Tongue (tissue), 1 donor: ENCODE measurements at regions not wholly inside any gene's neighbourhood (a gene's known extent, or its start where the extent isn't known, plus 50 kb on each side); places are given as distances from the start of the nearest gene placed in this dataset.

Experiments
- DNase-seq: peaks from one replicate; pipeline ENCODE4 v3.0.0-alpha.2; 2015

DNA sequence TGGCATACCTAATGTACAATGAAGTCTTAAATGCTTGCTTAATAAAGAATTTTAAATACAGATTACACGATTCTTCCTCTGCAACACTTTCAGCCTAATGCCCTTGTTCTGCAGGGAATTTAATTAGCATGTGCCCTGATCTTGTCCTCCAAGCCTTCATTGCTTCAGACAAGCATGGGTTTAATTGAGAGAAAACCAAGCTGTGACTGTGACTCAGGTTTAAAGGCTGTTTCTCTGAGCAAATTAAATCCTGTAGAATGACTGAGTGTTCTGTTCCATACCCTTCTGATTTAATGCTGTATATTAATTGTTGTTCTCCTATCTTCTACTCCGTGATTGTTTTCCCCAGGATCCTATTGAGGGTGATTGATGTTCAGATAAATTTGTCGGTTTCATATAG lies 269.0 kb upstream of the PRMT6 start:
- DNase-seq, result no peak

GRCh38 chr1:106789686-106790085 lies 266.8 kb upstream of the PRMT6 start:
- no peak for DNase-seq

DNA sequence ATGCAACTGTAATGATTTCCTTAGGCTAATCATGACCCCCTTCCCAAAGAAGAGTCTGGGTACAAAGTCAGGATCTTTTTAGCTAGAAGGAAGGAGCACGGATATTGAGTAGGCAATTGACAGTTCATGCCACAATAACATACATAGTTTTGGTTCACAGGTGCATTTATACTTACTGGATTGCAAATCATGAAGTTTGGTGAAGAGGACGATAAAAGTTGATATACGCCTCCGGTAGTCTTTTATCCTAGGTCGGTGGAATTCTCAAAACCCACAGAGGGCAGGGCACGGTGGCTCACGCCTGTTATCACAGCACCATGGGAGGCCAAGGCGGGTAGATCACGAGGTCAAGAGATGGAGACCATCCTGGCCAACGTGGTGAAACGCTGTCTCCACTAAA lies 265.4 kb upstream of the PRMT6 start:
- no peak for DNase-seq

- peak; percentile 1 for DNase-seq
Measured at GRCh38 chr1:106793651-106794050, 262.8 kb upstream of the PRMT6 start.

GRCh38 chr1:106798991-106799390 lies 257.5 kb upstream of the PRMT6 start:
- DNase-seq, result no peak

GRCh38 chr1:106802181-106802580 lies 254.3 kb upstream of the PRMT6 start:
- DNase-seq, result no peak

GRCh38 chr1:106814418-106814817 lies 242.1 kb upstream of the PRMT6 start:
- DNase-seq, result no peak

- DNase-seq, result peak; percentile 42
Measured at GRCh38 chr1:106817575-106817974, 238.9 kb upstream of the PRMT6 start.

- DNase-seq, result no peak
Measured at GRCh38 chr1:106831511-106831910, 225.0 kb upstream of the PRMT6 start.

DNA sequence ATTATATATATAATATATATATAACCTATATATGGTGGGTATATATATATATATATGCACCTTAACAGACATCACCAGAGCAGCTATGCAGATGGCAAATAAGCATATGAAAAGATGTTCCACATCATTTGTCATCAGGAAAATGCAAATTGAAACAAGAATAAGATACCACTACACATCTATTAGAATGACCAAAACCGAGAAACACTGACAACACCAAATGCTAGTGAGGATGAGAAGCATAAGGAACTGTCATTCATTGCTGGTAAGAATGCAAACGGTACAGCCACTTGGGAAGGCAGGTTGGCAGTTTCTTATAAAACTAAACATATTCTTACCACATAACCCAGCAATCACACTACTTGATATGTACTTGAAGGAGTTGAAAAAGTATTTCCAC lies 219.8 kb upstream of the PRMT6 start:
- DNase-seq, result no peak

GRCh38 chr1:106843518-106843917 lies 213.0 kb upstream of the PRMT6 start:
- no peak for DNase-seq

- DNase-seq, result no peak
Measured at GRCh38 chr1:106846656-106847055, 209.8 kb upstream of the PRMT6 start.

DNA sequence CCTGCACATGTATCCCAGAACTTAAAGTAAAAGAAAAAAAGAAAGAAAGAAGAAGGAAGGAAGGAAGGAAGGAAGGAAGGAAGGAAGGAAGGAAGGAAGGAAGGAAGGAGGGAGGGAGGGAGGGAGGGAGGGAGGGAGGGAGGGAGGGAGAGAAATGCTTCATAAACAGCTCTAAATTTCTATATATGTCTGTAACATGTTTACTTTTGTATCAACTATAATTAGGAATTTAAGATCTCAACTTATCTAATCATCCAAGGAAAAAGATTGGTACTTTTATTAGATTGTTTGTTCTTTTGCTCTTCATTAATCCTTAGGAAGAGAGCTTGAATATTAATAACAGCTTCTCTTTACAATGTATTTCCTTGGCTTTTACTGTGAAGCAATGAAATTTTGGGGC lies 195.4 kb upstream of the PRMT6 start:
- no peak for DNase-seq

DNA sequence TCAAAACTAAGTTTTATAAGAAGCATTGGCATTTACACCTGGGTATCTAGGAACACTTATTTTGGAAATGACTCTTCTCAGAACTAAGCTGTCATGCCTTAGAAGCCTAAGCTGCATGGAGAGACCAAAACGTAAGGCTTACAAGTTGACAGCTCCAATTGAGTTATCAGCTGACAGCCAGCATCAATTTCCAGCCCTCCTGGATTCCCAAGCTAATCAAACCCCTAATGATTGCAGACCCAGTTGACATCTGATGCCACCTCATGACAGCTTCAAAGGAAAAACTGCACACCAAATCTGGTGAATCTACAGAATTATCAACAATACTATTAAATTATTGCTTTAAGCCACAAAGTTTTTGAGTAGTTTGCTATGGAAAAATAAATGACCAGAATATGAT lies 187.6 kb upstream of the PRMT6 start:
- no peak for DNase-seq

GRCh38 chr1:106875622-106876021 lies 180.9 kb upstream of the PRMT6 start:
- DNase-seq, result no peak

GRCh38 chr1:106876384-106876783 lies 180.1 kb upstream of the PRMT6 start:
- no peak for DNase-seq

DNA sequence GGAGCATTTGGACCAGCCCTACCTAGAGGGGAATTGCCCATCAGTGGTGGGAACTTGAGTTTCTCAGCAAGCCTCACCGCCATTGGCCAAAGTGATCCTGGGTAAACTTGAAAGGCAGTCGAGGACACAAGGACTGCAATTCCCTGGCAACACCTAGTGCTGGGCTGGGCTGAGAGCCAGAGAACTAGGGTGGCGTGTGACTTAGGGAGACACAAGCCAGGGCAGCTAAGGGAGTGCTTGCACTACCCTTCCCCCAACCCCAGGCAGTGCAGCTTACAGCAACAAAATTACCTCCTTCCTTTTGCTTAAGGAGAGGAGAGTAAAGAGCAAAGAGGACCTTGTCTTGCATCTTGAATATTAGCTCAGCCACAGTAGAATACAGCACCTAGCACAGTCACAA lies 176.9 kb upstream of the PRMT6 start:
- peak; percentile 1 for DNase-seq

DNA sequence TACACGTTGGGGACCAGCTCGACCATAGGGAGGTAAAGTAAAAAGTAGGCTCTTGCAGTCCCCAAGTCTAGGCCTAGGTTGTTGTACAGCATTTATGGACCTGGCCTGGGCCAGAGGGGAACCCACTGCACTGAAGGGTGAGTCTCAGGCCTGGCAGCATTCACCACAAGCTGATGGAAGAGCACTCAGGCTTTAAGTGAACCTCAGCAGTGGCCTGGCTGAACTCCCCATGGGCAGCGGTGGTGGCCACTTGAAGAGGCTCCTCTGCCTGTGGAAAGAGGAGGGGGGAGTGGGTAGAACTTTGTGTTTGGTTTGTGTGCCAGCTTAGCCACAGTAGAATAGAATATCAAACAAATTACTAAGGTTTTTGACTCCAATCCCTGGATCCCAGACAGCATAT lies 176.2 kb upstream of the PRMT6 start:
- no peak for DNase-seq

GRCh38 chr1:106883208-106883607 lies 173.3 kb upstream of the PRMT6 start:
- DNase-seq, result no peak

DNA sequence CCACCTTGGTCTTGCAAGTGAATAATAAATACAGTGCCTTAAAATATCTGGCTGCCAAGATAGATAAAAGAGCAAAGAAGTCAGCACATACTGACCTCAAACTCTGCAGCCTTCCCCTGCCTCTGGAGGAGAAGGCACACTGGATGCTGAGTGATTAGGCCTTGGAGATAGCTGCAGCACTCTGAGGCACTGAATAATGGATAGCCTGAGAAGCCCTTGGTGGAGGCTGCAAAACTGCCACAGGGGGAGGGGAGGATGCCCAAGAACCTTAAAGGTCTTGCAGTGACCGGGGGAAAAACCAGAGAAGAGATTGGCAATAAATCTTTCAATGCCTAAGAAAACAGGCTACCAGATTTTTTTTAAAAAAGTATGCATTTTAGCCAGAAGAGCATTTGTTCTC lies 167.4 kb upstream of the PRMT6 start:
- DNase-seq, result no peak

GRCh38 chr1:106889583-106889982 lies 166.9 kb upstream of the PRMT6 start:
- DNase-seq, result no peak

- no peak for DNase-seq
Measured at GRCh38 chr1:106897976-106898375, 158.5 kb upstream of the PRMT6 start.

GRCh38 chr1:106899644-106900043 lies 156.8 kb upstream of the PRMT6 start:
- no peak for DNase-seq

DNA sequence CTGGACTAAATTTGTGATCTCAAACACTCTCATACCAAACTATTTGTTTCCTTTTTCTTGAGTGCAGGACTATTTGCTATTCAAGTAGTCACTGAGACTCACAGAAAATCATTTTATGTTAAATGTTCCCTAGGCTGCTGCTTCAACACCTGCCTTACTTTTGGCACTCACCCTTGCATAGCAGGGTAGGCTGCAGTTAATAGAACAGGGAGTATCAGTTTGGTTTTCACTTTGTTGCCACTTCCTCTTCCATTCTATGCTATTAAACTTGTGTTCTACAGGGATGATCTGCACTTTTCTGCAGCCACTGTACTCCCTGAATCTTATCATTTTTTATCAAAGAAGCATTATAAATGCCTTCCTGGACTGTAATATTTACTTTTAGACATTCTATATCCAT lies 148.7 kb upstream of the PRMT6 start:
- DNase-seq, result no peak

DNA sequence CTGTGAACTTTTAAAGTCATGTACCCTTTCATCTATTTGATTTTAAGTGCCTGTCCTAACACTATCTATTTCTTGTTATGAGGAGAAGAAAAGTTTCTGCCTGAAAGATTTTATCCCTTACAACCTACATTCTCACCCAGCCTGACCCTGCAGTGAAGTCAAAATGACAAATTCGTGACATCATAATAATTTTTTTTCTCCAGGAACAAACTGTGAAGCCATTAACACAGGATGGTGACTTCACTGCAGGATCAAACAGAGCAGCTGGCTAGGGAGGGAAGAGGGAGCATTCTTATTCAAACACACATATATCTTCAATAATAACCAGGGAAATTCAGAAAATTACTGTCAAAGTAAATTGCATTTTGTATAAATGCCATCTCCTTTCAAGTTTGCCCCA lies 147.8 kb upstream of the PRMT6 start:
- DNase-seq, result no peak

DNA sequence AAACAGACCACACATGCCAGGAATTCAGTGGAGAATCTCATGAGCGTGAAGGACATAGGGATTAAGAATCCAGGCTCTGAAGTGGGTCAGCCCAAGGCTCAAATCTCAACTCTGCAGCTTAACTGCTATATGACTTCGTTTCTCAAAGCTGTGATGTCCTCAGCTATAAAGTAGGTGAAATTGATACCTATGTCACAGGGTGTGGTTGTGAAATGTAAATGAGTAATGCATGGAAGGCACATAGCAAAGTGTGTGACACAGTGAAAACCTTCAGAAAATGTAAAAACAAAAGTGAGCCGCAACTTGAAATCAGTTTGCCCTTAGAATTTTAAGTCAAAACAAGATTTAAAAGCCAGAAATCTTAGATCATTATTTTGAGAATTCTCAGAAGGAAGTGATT lies 145.7 kb upstream of the PRMT6 start:
- no peak for DNase-seq
